ENCODE measurements at regions not wholly inside any gene's neighbourhood (a gene's known extent, or its start where the extent isn't known, plus 50 kb on each side); places are given as distances from the start of the nearest gene placed in this dataset.

DNA sequence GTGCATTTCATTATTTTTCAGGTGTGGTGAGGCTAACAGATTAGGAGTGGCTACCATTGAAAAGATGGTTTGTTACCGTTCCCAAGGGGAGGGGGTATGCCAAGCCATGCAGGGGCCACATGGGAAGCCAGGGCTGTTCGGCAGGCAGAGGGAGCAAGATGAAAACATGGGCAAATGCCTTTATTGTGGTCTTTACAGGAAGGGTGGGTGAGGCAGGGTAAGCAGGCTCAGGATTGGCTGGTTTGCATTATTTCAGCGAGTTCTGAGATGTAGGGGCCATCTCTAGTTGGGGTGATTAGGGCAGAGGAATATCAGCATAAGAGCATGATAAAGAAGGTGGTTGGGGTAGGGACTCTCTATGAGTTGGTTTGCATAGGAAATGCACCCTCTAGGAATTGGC lies 117.6 kb downstream of the CCT6B start:
- no peak overlapping the region for H3K27ac ChIP-seq (ENCODE audit: extremely low read length, insufficient read depth, low read length)
- H3K9ac ChIP-seq (ENCODE audit: insufficient read depth, low read depth, low read length), result no peak overlapping the region
- H3K27me3 ChIP-seq (ENCODE audit: control insufficient read depth in 1 of 2, insufficient read depth in 2 of 2, low read length in 2 of 2), result peaks cover 0 to 8% of the 10 kb centered on the region in 2 experiments; a peak in 2 of 5 replicates
- H3K79me2 ChIP-seq (ENCODE audit: insufficient read depth, low read length), result no peaks in the 10 kb centered on the region
- no peak overlapping the region for H3K4me3 ChIP-seq (replicated peaks in 1 of 3; ENCODE audit: insufficient read depth in 1 of 3, low read depth in 2 of 3, low read length in 3 of 3)
- DNase-seq (ENCODE audit: low spot score) (no peak), ATAC-seq (no peak), FAIRE-seq (no peak)
- no TSS peak for BruUV-seq (replicated peaks)
- ChIA-PET POLR2A (no interaction called here), CTCF (ENCODE audit: low intra/inter-chr PET ratio, low total read pairs) (no interaction called here)
- no peak overlapping the region for H2AFZ ChIP-seq (ENCODE audit: low read length)
- no peaks in the 10 kb centered on the region for H3K9me3 ChIP-seq (ENCODE audit: low read length)
- H3K4me1 ChIP-seq (ENCODE audit: insufficient read depth, low read length), result no peaks in the 10 kb centered on the region
- no peak overlapping the region for H3K4me2 ChIP-seq (ENCODE audit: low read depth, low read length)
- no peaks in the 10 kb centered on the region for H3K36me3 ChIP-seq (replicated peaks in 1 of 2; ENCODE audit: control insufficient read depth in 1 of 2, insufficient read depth in 2 of 2, low read length in 2 of 2)
- TF ChIP-seq ZNF772 (CRISPR knock-in tag; IDR thresholded peaks at IDR 0.05) (no peak), PTBP1 (IDR thresholded peaks at IDR 0.05; ENCODE audit: low read depth, low read length, poor library complexity, severe bottlenecking) (no peak), DPF2 (CRISPR knock-in tag; IDR thresholded peaks at IDR 0.05; ENCODE audit: borderline replicate concordance, low read depth) (no peak), STAT5B (CRISPR knock-in tag; IDR thresholded peaks at IDR 0.05) (no peak), ELF1 (CRISPR knock-in tag; IDR thresholded peaks at IDR 0.05) (no peak), ZNF224 (CRISPR knock-in tag; IDR thresholded peaks at IDR 0.05) (no peak), ZNF333 (CRISPR knock-in tag; IDR thresholded peaks at IDR 0.05; ENCODE audit: borderline replicate concordance) (no peak), ZNF274 (CRISPR knock-in tag; IDR thresholded peaks at IDR 0.05) (no peak)
- TF ChIP-seq, protein P1, sequence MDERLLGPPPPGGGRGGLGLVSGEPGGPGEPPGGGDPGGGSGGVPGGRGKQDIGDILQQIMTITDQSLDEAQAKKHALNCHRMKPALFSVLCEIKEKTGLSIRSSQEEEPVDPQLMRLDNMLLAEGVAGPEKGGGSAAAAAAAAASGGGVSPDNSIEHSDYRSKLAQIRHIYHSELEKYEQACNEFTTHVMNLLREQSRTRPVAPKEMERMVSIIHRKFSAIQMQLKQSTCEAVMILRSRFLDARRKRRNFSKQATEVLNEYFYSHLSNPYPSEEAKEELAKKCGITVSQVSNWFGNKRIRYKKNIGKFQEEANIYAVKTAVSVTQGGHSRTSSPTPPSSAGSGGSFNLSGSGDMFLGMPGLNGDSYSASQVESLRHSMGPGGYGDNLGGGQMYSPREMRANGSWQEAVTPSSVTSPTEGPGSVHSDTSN (CRISPR knock-in tag; IDR thresholded peaks at IDR 0.05), result no peak
- TF ChIP-seq, protein P2, sequence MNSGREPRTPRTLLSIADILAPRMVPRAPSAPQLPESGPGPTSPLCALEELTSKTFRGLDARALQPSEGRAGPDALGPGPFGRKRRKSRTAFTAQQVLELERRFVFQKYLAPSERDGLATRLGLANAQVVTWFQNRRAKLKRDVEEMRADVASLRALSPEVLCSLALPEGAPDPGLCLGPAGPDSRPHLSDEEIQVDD (CRISPR knock-in tag; IDR thresholded peaks at IDR 0.05; ENCODE audit: borderline replicate concordance), result no peak
- TF ChIP-seq, protein P3, sequence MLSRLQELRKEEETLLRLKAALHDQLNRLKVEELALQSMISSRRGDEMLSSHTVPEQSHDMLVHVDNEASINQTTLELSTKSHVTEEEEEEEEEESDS (CRISPR knock-in tag; IDR thresholded peaks at IDR 0.05; ENCODE audit: borderline replicate concordance), result no peak
- H4K20me1 ChIP-seq (ENCODE audit: insufficient read depth, low read length), result no peaks in the 10 kb centered on the region
- intact Hi-C loops (cut with micrococcal nuclease; ENCODE audit: unreplicated experiment), result no loop called here
- in situ Hi-C loops (cut with HindIII; ENCODE audit: extremely low pct_ligation_motif_present, low pct_unique_long_range_greater_than_20kb), result no loop called here
- WGBS (ENCODE audit: low lambda C conversion rate), result 5% methylated on average over 3 of the region's 3 CpGs
